Neural crest cell (in vitro differentiated cells): ENCODE measurements at regions not wholly inside any gene's neighbourhood (a gene's known extent, or its start where the extent isn't known, plus 50 kb on each side); places are given as distances from the start of the nearest gene placed in this dataset.

Source experiments
- DNase-seq: peaks from one replicate; pipeline ENCODE4 v3.0.0; 2021; ENCODE audit warnings: low read depth, mixed read lengths, low spot score
- H3K27ac Mint-ChIP-seq: one replicate; pipeline ENCODE4 v1.8.0; 2021; ENCODE audit warnings: mild to moderate bottlenecking, mixed read lengths; ENCODE audit not compliant: unreplicated experiment
- H3K27me3 Mint-ChIP-seq: 2 replicates; pipeline ENCODE4 v1.8.0; 2021; ENCODE audit warnings: low read depth, mild to moderate bottlenecking, mixed read lengths
- H3K36me3 Mint-ChIP-seq: 2 replicates; pipeline ENCODE4 v1.8.0; 2021; ENCODE audit warnings: low read depth, mild to moderate bottlenecking, mixed read lengths
- H3K4me1 Mint-ChIP-seq: 2 replicates; pipeline ENCODE4 v1.8.0; 2021; ENCODE audit warnings: mixed read lengths
- H3K4me3 Mint-ChIP-seq: one replicate; pipeline ENCODE4 v1.8.0; 2021; ENCODE audit warnings: mild to moderate bottlenecking, mixed read lengths
- H3K9me3 Mint-ChIP-seq: 2 replicates; pipeline ENCODE4 v1.8.0; 2021; ENCODE audit warnings: mixed read lengths
- TF ChIP-seq, protein P1 (sequence below): fragments of 200-600 bp; sonication (generic); conservative IDR thresholded peaks from 2 replicates; pipeline ENCODE4 v1.5.0; 2021; ENCODE audit warnings: antibody characterized with exemption, mild to moderate bottlenecking

GRCh38 chr4:17126321-17126966 lies 228.0 kb upstream of the LDB2 start:
- H3K36me3 Mint-ChIP-seq, result no peaks in the 10 kb centered on the region
- DNase-seq, result no peak
- peaks cover 19% of the 10 kb centered on the region for H3K4me1 Mint-ChIP-seq
- H3K4me3 Mint-ChIP-seq, result no peak overlapping the region
- peaks cover 2% of the 10 kb centered on the region for H3K9me3 Mint-ChIP-seq
- TF ChIP-seq, protein P1, sequence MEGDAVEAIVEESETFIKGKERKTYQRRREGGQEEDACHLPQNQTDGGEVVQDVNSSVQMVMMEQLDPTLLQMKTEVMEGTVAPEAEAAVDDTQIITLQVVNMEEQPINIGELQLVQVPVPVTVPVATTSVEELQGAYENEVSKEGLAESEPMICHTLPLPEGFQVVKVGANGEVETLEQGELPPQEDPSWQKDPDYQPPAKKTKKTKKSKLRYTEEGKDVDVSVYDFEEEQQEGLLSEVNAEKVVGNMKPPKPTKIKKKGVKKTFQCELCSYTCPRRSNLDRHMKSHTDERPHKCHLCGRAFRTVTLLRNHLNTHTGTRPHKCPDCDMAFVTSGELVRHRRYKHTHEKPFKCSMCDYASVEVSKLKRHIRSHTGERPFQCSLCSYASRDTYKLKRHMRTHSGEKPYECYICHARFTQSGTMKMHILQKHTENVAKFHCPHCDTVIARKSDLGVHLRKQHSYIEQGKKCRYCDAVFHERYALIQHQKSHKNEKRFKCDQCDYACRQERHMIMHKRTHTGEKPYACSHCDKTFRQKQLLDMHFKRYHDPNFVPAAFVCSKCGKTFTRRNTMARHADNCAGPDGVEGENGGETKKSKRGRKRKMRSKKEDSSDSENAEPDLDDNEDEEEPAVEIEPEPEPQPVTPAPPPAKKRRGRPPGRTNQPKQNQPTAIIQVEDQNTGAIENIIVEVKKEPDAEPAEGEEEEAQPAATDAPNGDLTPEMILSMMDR, result no peak
- H3K27ac Mint-ChIP-seq, result no peak overlapping the region
- H3K27me3 Mint-ChIP-seq, result no peaks in the 10 kb centered on the region

- H3K27ac Mint-ChIP-seq, result no peak overlapping the region
- peaks cover 3% of the 10 kb centered on the region for H3K36me3 Mint-ChIP-seq
- no peak for DNase-seq
- peaks cover 19% of the 10 kb centered on the region for H3K4me1 Mint-ChIP-seq
- peaks cover 5% of the 10 kb centered on the region for H3K9me3 Mint-ChIP-seq
- H3K27me3 Mint-ChIP-seq, result no peaks in the 10 kb centered on the region
- H3K4me3 Mint-ChIP-seq, result no peak overlapping the region
- TF ChIP-seq, protein P1, result peak; percentile 49
Observed at GRCh38 chr4:17124767-17125166, 226.3 kb upstream of the LDB2 start.

GRCh38 chr4:17120761-17121160 lies 222.3 kb upstream of the LDB2 start:
- Mint-ChIP-seq H3K9me3 (peaks cover 5% of the 10 kb centered on the region), H3K4me1 (peaks cover 5% of the 10 kb centered on the region), H3K27me3 (no peaks in the 10 kb centered on the region), H3K27ac (no peak overlapping the region), H3K36me3 (peaks cover 3% of the 10 kb centered on the region), H3K4me3 (no peak overlapping the region)
- TF ChIP-seq, protein P1, result no peak
- no peak for DNase-seq

DNA sequence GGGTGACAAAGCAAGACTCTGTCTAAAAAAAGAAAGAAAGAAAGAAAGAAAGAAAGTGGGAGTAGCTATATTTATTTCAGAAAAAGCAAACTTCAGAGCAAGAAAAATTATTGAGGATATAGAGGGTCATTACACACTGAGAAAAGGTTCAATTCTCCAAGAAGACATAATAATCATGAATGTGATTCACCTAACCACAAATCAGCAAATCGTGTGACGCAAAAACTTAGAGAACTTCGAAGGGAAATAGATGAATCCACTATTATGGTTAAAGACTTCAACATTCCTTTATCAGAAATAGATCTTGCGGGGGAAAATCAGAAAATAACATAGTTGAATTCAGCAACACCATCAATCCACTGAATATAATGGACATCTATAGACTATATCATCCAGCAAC lies 219.3 kb upstream of the LDB2 start:
- TF ChIP-seq, protein P1, result no peak
- H3K4me1 Mint-ChIP-seq, result peaks cover 7% of the 10 kb centered on the region

DNA sequence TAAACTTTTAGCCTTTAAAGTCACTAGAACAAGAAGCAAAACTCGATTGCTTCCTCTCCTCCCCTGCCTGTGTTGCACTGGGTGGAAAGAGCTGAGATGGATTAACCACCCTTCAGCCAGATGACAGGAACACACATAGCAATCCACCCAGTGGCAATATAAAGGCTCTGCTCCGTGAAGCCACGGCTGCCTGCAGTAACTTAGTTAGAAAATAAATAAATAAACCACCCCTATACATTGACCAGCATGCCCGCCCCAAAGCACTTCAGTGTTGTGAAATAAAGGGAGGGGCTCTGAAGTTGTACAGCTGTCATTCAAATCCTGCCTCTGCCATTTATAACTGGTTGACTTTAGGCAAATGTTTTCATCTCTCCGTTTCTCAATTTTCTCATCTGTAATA lies 217.1 kb upstream of the LDB2 start:
- DNase-seq, result no peak
- Mint-ChIP-seq H3K4me1 (peaks cover 11% of the 10 kb centered on the region), H3K36me3 (peaks cover 3% of the 10 kb centered on the region), H3K4me3 (no peak overlapping the region), H3K9me3 (peaks cover 8% of the 10 kb centered on the region), H3K27ac (no peak overlapping the region), H3K27me3 (no peaks in the 10 kb centered on the region)
- TF ChIP-seq, protein P1, result no peak

More for the DNA sequence above, 219.3 kb upstream of the LDB2 start:
- H3K36me3 Mint-ChIP-seq, result peaks cover 3% of the 10 kb centered on the region
- H3K27ac Mint-ChIP-seq, result no peak overlapping the region
- H3K9me3 Mint-ChIP-seq, result peaks cover 8% of the 10 kb centered on the region
- DNase-seq, result no peak
- no peaks in the 10 kb centered on the region for H3K27me3 Mint-ChIP-seq
- H3K4me3 Mint-ChIP-seq, result no peak overlapping the region
